ENCODE measurements at regions not wholly inside any gene's neighbourhood (a gene's known extent, or its start where the extent isn't known, plus 50 kb on each side); places are given as distances from the start of the nearest gene placed in this dataset.

- TF ChIP-seq CTCF (IDR thresholded peaks at IDR 0.05) (no peak), POLR2AphosphoS5 (IDR thresholded peaks at IDR 0.05) (no peak), POLR2A (IDR thresholded peaks at IDR 0.05) (no peak)
Observed at GRCh38 chr13:89920461-89920860, 1427.0 kb upstream of the MIR17HG start.

Data from gastroesophageal sphincter (tissue), 3 donors.